Hepatocyte (in vitro differentiated cells): ENCODE measurements at regions not wholly inside any gene's neighbourhood (a gene's known extent, or its start where the extent isn't known, plus 50 kb on each side); places are given as distances from the start of the nearest gene placed in this dataset.

Experiments
- DNase-seq: peaks from one replicate; pipeline ENCODE4 v3.0.0-alpha.2; 2016; ENCODE audit warnings: low spot score
- H2AFZ ChIP-seq: fragments of 200-600 bp; sonication (generic); 2 replicates; pipeline ENCODE4 v1.6.0; 2016; ENCODE audit warnings: antibody characterized with exemption, mild to moderate bottlenecking
- H3K27ac ChIP-seq: fragments of 200-600 bp; sonication (generic); 2 replicates; pipeline ENCODE4 v1.5.1; 2016; ENCODE audit warnings: mild to moderate bottlenecking
- H3K27me3 ChIP-seq: fragments of 200-600 bp; sonication (generic); 2 replicates; pipeline ENCODE4 v1.6.1; 2016
- H3K36me3 ChIP-seq: fragments of 200-600 bp; sonication (generic); replicated peaks from 2 replicates; pipeline ENCODE4 v1.5.1; 2016; ENCODE audit warnings: low read depth; ENCODE audit not compliant: insufficient read depth
- H3K4me1 ChIP-seq: fragments of 200-600 bp; sonication (generic); 2 replicates; pipeline ENCODE4 v1.5.1; 2016; ENCODE audit warnings: mild to moderate bottlenecking, moderate library complexity; ENCODE audit not compliant: insufficient read depth
- H3K4me2 ChIP-seq: fragments of 200-600 bp; sonication (generic); 2 replicates; pipeline ENCODE4 v1.6.0; 2016
- H3K4me3 ChIP-seq: fragments of 200-600 bp; sonication (generic); 2 replicates; pipeline ENCODE4 v1.5.1; 2016; ENCODE audit warnings: mild to moderate bottlenecking
- H3K79me2 ChIP-seq: fragments of 200-600 bp; sonication (generic); 2 replicates; pipeline ENCODE4 v1.6.0; 2017; ENCODE audit warnings: mild to moderate bottlenecking
- H3K9me2 ChIP-seq: fragments of 200-600 bp; sonication (generic); replicated peaks from 2 replicates; pipeline ENCODE4 v1.6.0; 2017; ENCODE audit warnings: mild to moderate bottlenecking; ENCODE audit not compliant: insufficient read depth
- H3K9me3 ChIP-seq: fragments of 200-600 bp; sonication (generic); 2 replicates; pipeline ENCODE4 v1.5.1; 2016; ENCODE audit warnings: low read depth, mild to moderate bottlenecking
- H4K20me1 ChIP-seq: fragments of 200-600 bp; sonication (generic); 2 replicates; pipeline ENCODE4 v1.6.0; 2016; ENCODE audit warnings: mild to moderate bottlenecking; ENCODE audit not compliant: insufficient read depth, poor library complexity, severe bottlenecking
- CTCF ChIP-seq: fragments of 200-600 bp; sonication (generic); IDR thresholded peaks from 2 replicates; pipeline ENCODE4 v1.5.1; 2016; ENCODE audit warnings: antibody characterized with exemption, mild to moderate bottlenecking; ENCODE audit not compliant: poor library complexity
- EZH2 ChIP-seq: fragments of 200-600 bp; sonication (generic); IDR thresholded peaks from 2 replicates; pipeline ENCODE4 v1.6.1; 2016; ENCODE audit warnings: antibody characterized with exemption, mild to moderate bottlenecking, borderline replicate concordance
- EZH2phosphoT487 ChIP-seq: fragments of 200-600 bp; sonication (generic); IDR thresholded peaks from one replicate; pipeline ENCODE4 v1.6.1; 2018; ENCODE audit warnings: antibody characterized with exemption, mild to moderate bottlenecking, low read depth, moderate library complexity; ENCODE audit not compliant: unreplicated experiment, severe bottlenecking
- WGBS: methylation state at CpG from one replicate; pipeline ENCODE4 v1.1.6; 2016; ENCODE audit warnings: low lambda C conversion rate; ENCODE audit errors: missing lambda C conversion rate; 5-methylcytosine and 5-hydroxymethylcytosine counted together

- TF ChIP-seq EZH2 (no peak), EZH2phosphoT487 (no peak), CTCF (no peak)
- Histone ChIP-seq H4K20me1 (no peaks in the 10 kb centered on the region), H3K4me2 (no peak overlapping the region), H3K79me2 (no peaks in the 10 kb centered on the region), H3K27me3 (no peaks in the 10 kb centered on the region), H3K9me3 (no peaks in the 10 kb centered on the region), H3K4me1 (no peaks in the 10 kb centered on the region), H2AFZ (no peak overlapping the region), H3K9me2 (no peaks in the 10 kb centered on the region), H3K36me3 (no peaks in the 10 kb centered on the region), H3K27ac (no peak overlapping the region), H3K4me3 (no peak overlapping the region)
- WGBS, result 92% methylated on average over 2 of the region's 2 CpGs
- DNase-seq, result no peak
Observed at GRCh38 chr6:8918196-8918595, 482.9 kb upstream of the SLC35B3 start.

DNA sequence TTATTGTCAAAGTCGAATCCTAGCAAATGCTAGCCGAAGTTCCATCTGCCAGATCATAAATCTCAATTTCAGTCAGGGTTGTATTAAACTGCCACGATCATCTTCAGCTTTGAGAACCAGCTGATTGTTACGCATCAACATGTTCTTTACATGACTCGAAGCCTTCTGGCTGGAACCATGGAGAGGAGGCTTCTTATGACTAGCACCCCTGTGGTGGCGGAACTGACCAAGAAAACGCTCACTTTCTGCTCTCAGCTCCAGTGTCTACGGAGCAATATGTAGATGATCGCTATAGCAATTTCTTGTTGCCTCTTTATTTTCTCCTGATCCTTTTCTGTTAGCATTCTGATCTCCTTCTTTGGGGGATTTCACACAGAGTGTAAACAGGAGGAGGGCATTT is 479.4 kb upstream of the SLC35B3 start:
- H3K9me2 ChIP-seq, result no peaks in the 10 kb centered on the region
- no peaks in the 10 kb centered on the region for H3K27me3 ChIP-seq
- H3K9me3 ChIP-seq, result peaks cover 5% of the 10 kb centered on the region
- H2AFZ ChIP-seq, result no peak overlapping the region
- 84% methylated on average over 9 of the region's 9 CpGs for WGBS
- TF ChIP-seq CTCF (no peak), EZH2 (no peak), EZH2phosphoT487 (no peak)
- DNase-seq, result no peak
- no peak overlapping the region for H3K4me2 ChIP-seq
- no peaks in the 10 kb centered on the region for H3K79me2 ChIP-seq
- no peak overlapping the region for H3K27ac ChIP-seq
- H4K20me1 ChIP-seq, result no peaks in the 10 kb centered on the region
- H3K4me1 ChIP-seq, result no peaks in the 10 kb centered on the region
- H3K4me3 ChIP-seq, result no peak overlapping the region
- no peaks in the 10 kb centered on the region for H3K36me3 ChIP-seq

- 83% methylated on average over 3 of the region's 3 CpGs for WGBS
- TF ChIP-seq EZH2 (no peak), CTCF (no peak), EZH2phosphoT487 (no peak)
- H3K4me3 ChIP-seq, result no peak overlapping the region
- H3K9me2 ChIP-seq, result no peaks in the 10 kb centered on the region
- H3K27ac ChIP-seq, result no peak overlapping the region
- H3K27me3 ChIP-seq, result no peaks in the 10 kb centered on the region
- H3K4me1 ChIP-seq, result no peaks in the 10 kb centered on the region
- H2AFZ ChIP-seq, result no peak overlapping the region
- no peaks in the 10 kb centered on the region for H3K79me2 ChIP-seq
- H3K9me3 ChIP-seq, result peaks cover 5% of the 10 kb centered on the region
- H3K36me3 ChIP-seq, result no peaks in the 10 kb centered on the region
- no peak for DNase-seq
- H3K4me2 ChIP-seq, result no peak overlapping the region
- H4K20me1 ChIP-seq, result no peaks in the 10 kb centered on the region
Observed at GRCh38 chr6:8908638-8909037, 473.3 kb upstream of the SLC35B3 start.

DNA sequence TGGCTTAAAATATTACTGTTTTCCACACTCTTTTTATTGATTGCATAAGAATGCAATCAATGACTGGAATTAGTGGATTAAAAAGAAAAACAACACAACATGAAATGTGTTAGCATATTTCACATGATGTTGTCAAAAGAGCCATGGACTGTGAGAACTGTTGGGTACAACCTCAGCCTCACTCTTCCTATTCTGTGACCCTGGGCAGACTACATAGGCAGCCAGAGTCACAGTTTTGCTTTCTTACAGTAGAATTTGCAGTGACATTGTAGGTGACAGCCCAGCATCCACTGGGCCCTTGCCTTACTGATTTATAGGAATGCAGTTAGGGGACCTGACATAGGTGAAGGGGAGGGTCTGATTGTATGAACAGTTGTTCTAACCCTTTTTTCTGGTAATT is 471.4 kb upstream of the SLC35B3 start:
- TF ChIP-seq EZH2phosphoT487, result no peak
- TF ChIP-seq EZH2, result no peak
- no peak for TF ChIP-seq CTCF
- Histone ChIP-seq H3K4me1 (no peaks in the 10 kb centered on the region), H3K79me2 (no peaks in the 10 kb centered on the region), H3K9me2 (no peaks in the 10 kb centered on the region), H2AFZ (no peak overlapping the region), H3K4me2 (no peak overlapping the region), H4K20me1 (no peaks in the 10 kb centered on the region), H3K36me3 (no peaks in the 10 kb centered on the region), H3K4me3 (no peak overlapping the region), H3K27ac (no peak overlapping the region), H3K27me3 (no peaks in the 10 kb centered on the region), H3K9me3 (no peaks in the 10 kb centered on the region)
- no peak for DNase-seq
